ENCODE measurements at regions not wholly inside any gene's neighbourhood (a gene's known extent, or its start where the extent isn't known, plus 50 kb on each side); places are given as distances from the start of the nearest gene placed in this dataset.

GRCh38 chr1:89454845-89455521 lies 69.6 kb upstream of the LRRC8B start:
- Histone ChIP-seq H3K4me2 (ENCODE audit: low read length) (no peak overlapping the region), H3K56ac (ENCODE audit: low read length) (no peak overlapping the region), H3K27me3 (ENCODE audit: insufficient read depth, low read length, poor library complexity) (no peaks in the 10 kb centered on the region), H3K36me3 (ENCODE audit: control insufficient read depth, insufficient read depth, low read length) (no peaks in the 10 kb centered on the region), H2BK5ac (ENCODE audit: low read length) (no peak overlapping the region), H3K23ac (ENCODE audit: low read length) (no peak overlapping the region), H3K4me1 (ENCODE audit: control insufficient read depth, low read depth, low read length) (no peaks in the 10 kb centered on the region), H4K8ac (ENCODE audit: low read depth, low read length) (no peak overlapping the region), H3K4ac (ENCODE audit: low read depth, low read length) (no peak overlapping the region), H4K5ac (ENCODE audit: low read length) (no peak overlapping the region), H3K4me3 (ENCODE audit: low read length) (no peak overlapping the region), H3K79me1 (ENCODE audit: low read length) (no peaks in the 10 kb centered on the region), H3K27ac (ENCODE audit: low read depth, low read length) (no peak overlapping the region), H2BK120ac (ENCODE audit: low read depth, low read length) (no peak overlapping the region), H3K9ac (ENCODE audit: low read length) (no peak overlapping the region), H2AK5ac (ENCODE audit: low read length) (no peak overlapping the region), H2BK15ac (replicated peaks; ENCODE audit: low read depth) (no peak overlapping the region), H3K79me2 (ENCODE audit: control insufficient read depth, insufficient read depth, low read length) (no peaks in the 10 kb centered on the region), H3K18ac (ENCODE audit: low read length) (no peak overlapping the region)
- DNase-seq: peak; percentile 60
- no CpG with 5 or more reads among the region's 7 CpGs for WGBS (ENCODE audit: extremely low coverage, insufficient coverage, low lambda C conversion rate)

GRCh38 chr1:89457046-89457445 lies 67.6 kb upstream of the LRRC8B start:
- Histone ChIP-seq H2BK120ac (ENCODE audit: low read depth, low read length) (no peak overlapping the region), H3K4me2 (ENCODE audit: low read length) (no peak overlapping the region), H3K9ac (ENCODE audit: low read length) (no peak overlapping the region), H3K4ac (ENCODE audit: low read depth, low read length) (no peak overlapping the region), H3K79me1 (ENCODE audit: low read length) (no peaks in the 10 kb centered on the region), H3K27me3 (ENCODE audit: insufficient read depth, low read length, poor library complexity) (no peaks in the 10 kb centered on the region), H2AK5ac (ENCODE audit: low read length) (no peak overlapping the region), H3K23ac (ENCODE audit: low read length) (no peak overlapping the region), H4K5ac (ENCODE audit: low read length) (no peak overlapping the region), H3K79me2 (ENCODE audit: control insufficient read depth, insufficient read depth, low read length) (no peaks in the 10 kb centered on the region), H2BK15ac (replicated peaks; ENCODE audit: low read depth) (no peak overlapping the region), H3K36me3 (ENCODE audit: control insufficient read depth, insufficient read depth, low read length) (no peaks in the 10 kb centered on the region), H3K18ac (ENCODE audit: low read length) (no peak overlapping the region), H2BK5ac (ENCODE audit: low read length) (no peak overlapping the region), H4K8ac (ENCODE audit: low read depth, low read length) (no peak overlapping the region), H3K56ac (ENCODE audit: low read length) (no peak overlapping the region), H3K4me1 (ENCODE audit: control insufficient read depth, low read depth, low read length) (no peaks in the 10 kb centered on the region), H3K27ac (ENCODE audit: low read depth, low read length) (no peak overlapping the region), H3K4me3 (ENCODE audit: low read length) (no peak overlapping the region)
- DNase-seq: peak; percentile 29
- WGBS (ENCODE audit: extremely low coverage, insufficient coverage, low lambda C conversion rate): no CpG with 5 or more reads among the region's 1 CpG

- Histone ChIP-seq H3K27ac (ENCODE audit: low read depth, low read length) (no peak overlapping the region), H3K36me3 (ENCODE audit: control insufficient read depth, insufficient read depth, low read length) (no peaks in the 10 kb centered on the region), H3K79me2 (ENCODE audit: control insufficient read depth, insufficient read depth, low read length) (no peaks in the 10 kb centered on the region), H4K8ac (ENCODE audit: low read depth, low read length) (no peak overlapping the region), H2BK5ac (ENCODE audit: low read length) (no peak overlapping the region), H2BK15ac (replicated peaks; ENCODE audit: low read depth) (no peak overlapping the region), H3K56ac (ENCODE audit: low read length) (no peak overlapping the region), H3K4ac (ENCODE audit: low read depth, low read length) (no peak overlapping the region), H3K79me1 (ENCODE audit: low read length) (no peaks in the 10 kb centered on the region), H3K4me2 (ENCODE audit: low read length) (no peak overlapping the region), H4K5ac (ENCODE audit: low read length) (no peak overlapping the region), H3K9ac (ENCODE audit: low read length) (no peak overlapping the region), H3K23ac (ENCODE audit: low read length) (no peak overlapping the region), H3K4me3 (ENCODE audit: low read length) (no peak overlapping the region), H3K18ac (ENCODE audit: low read length) (no peak overlapping the region), H3K27me3 (ENCODE audit: insufficient read depth, low read length, poor library complexity) (no peaks in the 10 kb centered on the region), H3K4me1 (ENCODE audit: control insufficient read depth, low read depth, low read length) (no peaks in the 10 kb centered on the region), H2BK120ac (ENCODE audit: low read depth, low read length) (no peak overlapping the region), H2AK5ac (ENCODE audit: low read length) (no peak overlapping the region)
- no CpG with 5 or more reads among the region's 2 CpGs for WGBS (ENCODE audit: extremely low coverage, insufficient coverage, low lambda C conversion rate)
- DNase-seq: no peak
Measured at GRCh38 chr1:89459081-89459480, 65.5 kb upstream of the LRRC8B start.

- Histone ChIP-seq H2BK120ac (ENCODE audit: low read depth, low read length) (no peak overlapping the region), H4K5ac (ENCODE audit: low read length) (no peak overlapping the region), H3K4me3 (ENCODE audit: low read length) (no peak overlapping the region), H3K56ac (ENCODE audit: low read length) (no peak overlapping the region), H2BK5ac (ENCODE audit: low read length) (no peak overlapping the region), H3K27me3 (ENCODE audit: insufficient read depth, low read length, poor library complexity) (no peaks in the 10 kb centered on the region), H4K8ac (ENCODE audit: low read depth, low read length) (no peak overlapping the region), H3K18ac (ENCODE audit: low read length) (no peak overlapping the region), H2AK5ac (ENCODE audit: low read length) (no peak overlapping the region), H3K79me2 (ENCODE audit: control insufficient read depth, insufficient read depth, low read length) (no peaks in the 10 kb centered on the region), H2BK15ac (replicated peaks; ENCODE audit: low read depth) (no peak overlapping the region), H3K36me3 (ENCODE audit: control insufficient read depth, insufficient read depth, low read length) (no peaks in the 10 kb centered on the region), H3K23ac (ENCODE audit: low read length) (no peak overlapping the region), H3K27ac (ENCODE audit: low read depth, low read length) (no peak overlapping the region), H3K4me1 (ENCODE audit: control insufficient read depth, low read depth, low read length) (no peaks in the 10 kb centered on the region), H3K4me2 (ENCODE audit: low read length) (no peak overlapping the region), H3K4ac (ENCODE audit: low read depth, low read length) (no peak overlapping the region), H3K9ac (ENCODE audit: low read length) (no peak overlapping the region), H3K79me1 (ENCODE audit: low read length) (no peaks in the 10 kb centered on the region)
- WGBS (ENCODE audit: extremely low coverage, insufficient coverage, low lambda C conversion rate): no CpG with 5 or more reads among the region's 1 CpG
- DNase-seq: no peak
Measured at GRCh38 chr1:89460325-89460724, 64.3 kb upstream of the LRRC8B start.

- H3K4me3 ChIP-seq (ENCODE audit: low read length): no peak overlapping the region
- no CpG with 5 or more reads among the region's 3 CpGs for WGBS (ENCODE audit: extremely low coverage, insufficient coverage, low lambda C conversion rate)
- H3K4me2 ChIP-seq (ENCODE audit: low read length): no peak overlapping the region
- H3K79me2 ChIP-seq (ENCODE audit: control insufficient read depth, insufficient read depth, low read length): no peaks in the 10 kb centered on the region
- no peaks in the 10 kb centered on the region for H3K4me1 ChIP-seq (ENCODE audit: control insufficient read depth, low read depth, low read length)
- H3K4ac ChIP-seq (ENCODE audit: low read depth, low read length): no peak overlapping the region
- H2BK15ac ChIP-seq (replicated peaks; ENCODE audit: low read depth): no peak overlapping the region
- H2BK5ac ChIP-seq (ENCODE audit: low read length): no peak overlapping the region
- H3K9ac ChIP-seq (ENCODE audit: low read length): no peak overlapping the region
- H3K27me3 ChIP-seq (ENCODE audit: insufficient read depth, low read length, poor library complexity): no peaks in the 10 kb centered on the region
- H2BK120ac ChIP-seq (ENCODE audit: low read depth, low read length): no peak overlapping the region
- peak overlapping the region; percentile 56 for H4K8ac ChIP-seq (ENCODE audit: low read depth, low read length)
- H3K23ac ChIP-seq (ENCODE audit: low read length): no peak overlapping the region
- H3K79me1 ChIP-seq (ENCODE audit: low read length): no peaks in the 10 kb centered on the region
- no peak overlapping the region for H2AK5ac ChIP-seq (ENCODE audit: low read length)
- H3K56ac ChIP-seq (ENCODE audit: low read length): no peak overlapping the region
- H3K27ac ChIP-seq (ENCODE audit: low read depth, low read length): no peak overlapping the region
- DNase-seq: no peak
- H4K5ac ChIP-seq (ENCODE audit: low read length): no peak overlapping the region
- H3K36me3 ChIP-seq (ENCODE audit: control insufficient read depth, insufficient read depth, low read length): no peaks in the 10 kb centered on the region
- no peak overlapping the region for H3K18ac ChIP-seq (ENCODE audit: low read length)
Measured at GRCh38 chr1:89462250-89462649, 62.4 kb upstream of the LRRC8B start.

GRCh38 chr1:89464008-89464407 lies 60.6 kb upstream of the LRRC8B start:
- H3K18ac ChIP-seq (ENCODE audit: low read length): no peak overlapping the region
- no CpG with 5 or more reads among the region's 2 CpGs for WGBS (ENCODE audit: extremely low coverage, insufficient coverage, low lambda C conversion rate)
- no peak overlapping the region for H3K4ac ChIP-seq (ENCODE audit: low read depth, low read length)
- no peak overlapping the region for H4K8ac ChIP-seq (ENCODE audit: low read depth, low read length)
- H3K4me3 ChIP-seq (ENCODE audit: low read length): no peak overlapping the region
- H3K4me1 ChIP-seq (ENCODE audit: control insufficient read depth, low read depth, low read length): no peaks in the 10 kb centered on the region
- no peaks in the 10 kb centered on the region for H3K79me2 ChIP-seq (ENCODE audit: control insufficient read depth, insufficient read depth, low read length)
- H2BK120ac ChIP-seq (ENCODE audit: low read depth, low read length): no peak overlapping the region
- H3K36me3 ChIP-seq (ENCODE audit: control insufficient read depth, insufficient read depth, low read length): no peaks in the 10 kb centered on the region
- no peak overlapping the region for H4K5ac ChIP-seq (ENCODE audit: low read length)
- H3K79me1 ChIP-seq (ENCODE audit: low read length): no peaks in the 10 kb centered on the region
- no peak overlapping the region for H3K56ac ChIP-seq (ENCODE audit: low read length)
- no peak overlapping the region for H3K23ac ChIP-seq (ENCODE audit: low read length)
- DNase-seq: no peak
- H3K9ac ChIP-seq (ENCODE audit: low read length): no peak overlapping the region
- no peak overlapping the region for H3K27ac ChIP-seq (ENCODE audit: low read depth, low read length)
- no peak overlapping the region for H3K4me2 ChIP-seq (ENCODE audit: low read length)
- H3K27me3 ChIP-seq (ENCODE audit: insufficient read depth, low read length, poor library complexity): no peaks in the 10 kb centered on the region
- no peak overlapping the region for H2AK5ac ChIP-seq (ENCODE audit: low read length)
- no peak overlapping the region for H2BK5ac ChIP-seq (ENCODE audit: low read length)
- H2BK15ac ChIP-seq (replicated peaks; ENCODE audit: low read depth): no peak overlapping the region
